Mesenchymal stem cell (in vitro differentiated cells and primary cell): ENCODE measurements at regions not wholly inside any gene's neighbourhood (a gene's known extent, or its start where the extent isn't known, plus 50 kb on each side); places are given as distances from the start of the nearest gene placed in this dataset.

Experiments used
- DNase-seq: peaks from one replicate; pipeline ENCODE4 v3.0.0-alpha.2; 2013
- H2AFZ ChIP-seq: one replicate; pipeline ENCODE4 v1.6.1; 2013; ENCODE audit warnings: low read depth, mild to moderate bottlenecking, control low read depth, inconsistent platforms, low read length, moderate library complexity
- H2AK5ac ChIP-seq: 2 replicates; pipeline ENCODE4 v1.6.1; 2013; ENCODE audit warnings: low read length, moderate library complexity, mild to moderate bottlenecking, inconsistent platforms; ENCODE audit not compliant: severe bottlenecking
- H2BK120ac ChIP-seq: one replicate; pipeline ENCODE4 v1.6.1; 2013; ENCODE audit warnings: low read depth, mild to moderate bottlenecking, inconsistent platforms, low read length, moderate library complexity
- H2BK12ac ChIP-seq, 2 experiments: one replicate each; pipeline ENCODE4 v1.6.1; 2013; ENCODE audit warnings: inconsistent platforms in 2 of 2, low read length in 2 of 2, mild to moderate bottlenecking in 2 of 2, moderate library complexity in 2 of 2, control low read depth in 1 of 2
- H2BK15ac ChIP-seq: one replicate; pipeline ENCODE4 v1.6.1; 2013; ENCODE audit warnings: mild to moderate bottlenecking, low read depth, inconsistent platforms; ENCODE audit not compliant: poor library complexity, severe bottlenecking
- H2BK5ac ChIP-seq: 2 replicates; pipeline ENCODE4 v1.6.1; 2013; ENCODE audit warnings: low read depth, mild to moderate bottlenecking, low read length, control low read depth, inconsistent platforms; ENCODE audit not compliant: poor library complexity, severe bottlenecking
- H3K14ac ChIP-seq, 2 experiments: one replicate each; pipeline ENCODE4 v1.6.1; 2013; ENCODE audit warnings: inconsistent platforms in 2 of 2, low read length in 2 of 2, control low read depth in 1 of 2, mild to moderate bottlenecking in 1 of 2, moderate library complexity in 1 of 2
- H3K18ac ChIP-seq, 2 experiments: one replicate each; pipeline ENCODE4 v1.6.1; 2013; ENCODE audit warnings: inconsistent platforms in 2 of 2, low read length in 2 of 2, control low read depth in 1 of 2, low read depth in 1 of 2, mild to moderate bottlenecking in 1 of 2
- H3K23ac ChIP-seq, 2 experiments: one replicate each; pipeline ENCODE4 v1.6.1; 2013; ENCODE audit warnings: inconsistent platforms in 2 of 2, low read length in 2 of 2, mild to moderate bottlenecking in 2 of 2, moderate library complexity in 2 of 2, control low read depth in 1 of 2
- H3K27ac ChIP-seq: 2 replicates; pipeline ENCODE4 v1.5.1; 2013; ENCODE audit warnings: mild to moderate bottlenecking, moderate library complexity, low read length, control low read depth, inconsistent platforms; ENCODE audit not compliant: poor library complexity, severe bottlenecking
- H3K27me3 ChIP-seq, 2 experiments: 2 replicates each; pipeline versions ENCODE4 v1.6.1 to v1.7.0; 2013; ENCODE audit warnings: low read length in 2 of 2, mild to moderate bottlenecking in 2 of 2, moderate library complexity in 2 of 2, control low read depth in 1 of 2, inconsistent platforms in 1 of 2; ENCODE audit not compliant: control insufficient read depth in 1 of 2, insufficient read depth in 1 of 2
- H3K36me3 ChIP-seq, 2 experiments: 2 replicates each; pipeline versions ENCODE4 v1.6.1 to v1.7.0; 2013; ENCODE audit warnings: low read length in 2 of 2, control low read depth in 1 of 2, inconsistent platforms in 1 of 2, low read depth in 1 of 2, mild to moderate bottlenecking in 1 of 2; ENCODE audit not compliant: insufficient read depth in 2 of 2, control insufficient read depth in 1 of 2
- H3K4ac ChIP-seq, 2 experiments: one replicate each; pipeline ENCODE4 v1.6.1; 2013; ENCODE audit warnings: inconsistent platforms in 2 of 2, low read length in 2 of 2, mild to moderate bottlenecking in 2 of 2, moderate library complexity in 2 of 2, control low read depth in 1 of 2, low read depth in 1 of 2
- H3K4me1 ChIP-seq: 2 replicates; pipeline ENCODE4 v1.6.1; 2013; ENCODE audit warnings: low read depth, low read length, control low read depth; ENCODE audit not compliant: control insufficient read depth, insufficient read depth
- H3K4me2 ChIP-seq: 2 replicates; pipeline ENCODE4 v1.6.1; 2013; ENCODE audit warnings: low read length, mild to moderate bottlenecking, inconsistent platforms; ENCODE audit not compliant: poor library complexity, severe bottlenecking
- H3K4me3 ChIP-seq, 2 experiments: 2 replicates each; pipeline versions ENCODE4 v1.5.1 to v1.7.0; 2013; ENCODE audit warnings: low read length in 2 of 2, mild to moderate bottlenecking in 2 of 2, control low read depth in 1 of 2, low read depth in 1 of 2; ENCODE audit not compliant: insufficient read depth in 1 of 2
- H3K79me1 ChIP-seq: replicated peaks from 2 replicates; pipeline ENCODE4 v1.6.1; 2013; ENCODE audit warnings: mild to moderate bottlenecking, control low read depth, low read length, inconsistent platforms; ENCODE audit not compliant: poor library complexity, severe bottlenecking
- H3K9ac ChIP-seq: 2 replicates; pipeline ENCODE4 v1.7.0; 2013; ENCODE audit warnings: mild to moderate bottlenecking, low read length, moderate library complexity
- H3K9me3 ChIP-seq: 2 replicates; pipeline ENCODE4 v1.7.0; 2013; ENCODE audit warnings: mild to moderate bottlenecking, low read length; ENCODE audit not compliant: control insufficient read depth
- H4K8ac ChIP-seq: one replicate; pipeline ENCODE4 v1.6.1; 2013; ENCODE audit warnings: inconsistent platforms, mild to moderate bottlenecking, low read length, moderate library complexity
- H4K91ac ChIP-seq: one replicate; pipeline ENCODE4 v1.6.1; 2013; ENCODE audit warnings: mild to moderate bottlenecking, low read length, inconsistent platforms
- WGBS: methylation state at CpG from one replicate; pipeline ENCODE4 v1.1.7; 2013; ENCODE audit warnings: mixed read lengths; 5-methylcytosine and 5-hydroxymethylcytosine counted together

- no peak overlapping the region for H3K4me2 ChIP-seq
- H2AFZ ChIP-seq, result no peak overlapping the region
- no peak overlapping the region for H3K27ac ChIP-seq
- no peak overlapping the region for H2BK5ac ChIP-seq
- no peak overlapping the region for H2BK120ac ChIP-seq
- H3K23ac ChIP-seq, result no peak overlapping the region
- WGBS, result over 99% methylated on average over 4 of the region's 4 CpGs
- H3K9me3 ChIP-seq, result no peaks in the 10 kb centered on the region
- no peak for DNase-seq
- H3K9ac ChIP-seq, result no peak overlapping the region
- H3K79me1 ChIP-seq, result no peaks in the 10 kb centered on the region
- H3K36me3 ChIP-seq, result no peaks in the 10 kb centered on the region
- no peak overlapping the region for H2BK15ac ChIP-seq
- peak overlapping the region; percentile 28 for H2AK5ac ChIP-seq
- peak overlapping the region in 1 of 2 experiments; percentile 59 for H2BK12ac ChIP-seq
- peak overlapping the region in 1 of 2 experiments; percentile 35 for H3K18ac ChIP-seq
- H3K4ac ChIP-seq, result peak overlapping the region in 1 of 2 experiments; percentile 27
- H3K27me3 ChIP-seq, result no peaks in the 10 kb centered on the region
- H3K4me3 ChIP-seq, result no peak overlapping the region
- H4K91ac ChIP-seq, result peak overlapping the region; percentile 29
- no peak overlapping the region for H4K8ac ChIP-seq
- H3K4me1 ChIP-seq, result peaks cover 9% of the 10 kb centered on the region
- no peak overlapping the region for H3K14ac ChIP-seq
Observed at GRCh38 chr15:38873158-38873557, 308.5 kb upstream of the RASGRP1 start.

- peaks cover 5% of the 10 kb centered on the region for H3K4me1 ChIP-seq
- no peak overlapping the region for H3K4ac ChIP-seq
- H3K23ac ChIP-seq, result no peak overlapping the region
- no peak overlapping the region for H2BK15ac ChIP-seq
- H3K18ac ChIP-seq, result no peak overlapping the region
- no peak overlapping the region for H3K4me2 ChIP-seq
- no peak for DNase-seq
- no peak overlapping the region for H3K14ac ChIP-seq
- H3K4me3 ChIP-seq, result no peak overlapping the region
- peak overlapping the region in 1 of 2 experiments; percentile 76 for H2BK12ac ChIP-seq
- H3K27me3 ChIP-seq, result no peaks in the 10 kb centered on the region
- H3K79me1 ChIP-seq, result no peaks in the 10 kb centered on the region
- H4K8ac ChIP-seq, result no peak overlapping the region
- H2AK5ac ChIP-seq, result no peak overlapping the region
- no peak overlapping the region for H2BK120ac ChIP-seq
- no peak overlapping the region for H3K27ac ChIP-seq
- H3K9ac ChIP-seq, result no peak overlapping the region
- 98% methylated on average over 5 of the region's 5 CpGs for WGBS
- no peaks in the 10 kb centered on the region for H3K36me3 ChIP-seq
- no peak overlapping the region for H2BK5ac ChIP-seq
- no peak overlapping the region for H2AFZ ChIP-seq
- no peak overlapping the region for H4K91ac ChIP-seq
- H3K9me3 ChIP-seq, result no peaks in the 10 kb centered on the region
Observed at GRCh38 chr15:38874464-38874863, 309.9 kb upstream of the RASGRP1 start.

GRCh38 chr15:38876211-38876610, 311.6 kb upstream of the RASGRP1 start:
- no peak overlapping the region for H4K8ac ChIP-seq
- no peaks in the 10 kb centered on the region for H3K9me3 ChIP-seq
- WGBS, result over 99% methylated on average over 6 of the region's 6 CpGs
- no peak overlapping the region for H2BK15ac ChIP-seq
- H3K4me1 ChIP-seq, result peaks cover 5% of the 10 kb centered on the region
- DNase-seq, result no peak
- H3K9ac ChIP-seq, result no peak overlapping the region
- H3K27ac ChIP-seq, result no peak overlapping the region
- no peak overlapping the region for H3K4me3 ChIP-seq
- no peaks in the 10 kb centered on the region for H3K79me1 ChIP-seq
- no peak overlapping the region for H2BK5ac ChIP-seq
- H3K4ac ChIP-seq, result no peak overlapping the region
- no peak overlapping the region for H3K14ac ChIP-seq
- peak overlapping the region in 1 of 2 experiments; percentile 52 for H3K18ac ChIP-seq
- no peak overlapping the region for H3K4me2 ChIP-seq
- H2AK5ac ChIP-seq, result no peak overlapping the region
- H3K23ac ChIP-seq, result no peak overlapping the region
- H3K36me3 ChIP-seq, result no peaks in the 10 kb centered on the region
- no peaks in the 10 kb centered on the region for H3K27me3 ChIP-seq
- peak overlapping the region in 1 of 2 experiments; percentile 63 for H2BK12ac ChIP-seq
- no peak overlapping the region for H2BK120ac ChIP-seq
- no peak overlapping the region for H2AFZ ChIP-seq
- H4K91ac ChIP-seq, result peak overlapping the region; percentile 9

GRCh38 chr15:38876621-38877020, 312.0 kb upstream of the RASGRP1 start:
- Histone ChIP-seq H2AFZ (no peak overlapping the region), H2BK120ac (no peak overlapping the region), H3K4ac (no peak overlapping the region), H2BK12ac (no peak overlapping the region), H3K18ac (peak overlapping the region in 1 of 2 experiments; percentile 52), H2BK5ac (no peak overlapping the region), H3K4me1 (peaks cover 5% of the 10 kb centered on the region), H3K9me3 (no peaks in the 10 kb centered on the region), H3K4me3 (no peak overlapping the region), H2BK15ac (no peak overlapping the region), H2AK5ac (no peak overlapping the region), H3K27me3 (no peaks in the 10 kb centered on the region), H3K23ac (no peak overlapping the region), H3K79me1 (no peaks in the 10 kb centered on the region), H3K36me3 (no peaks in the 10 kb centered on the region), H3K14ac (no peak overlapping the region), H4K91ac (no peak overlapping the region), H3K9ac (no peak overlapping the region), H3K4me2 (no peak overlapping the region), H4K8ac (no peak overlapping the region), H3K27ac (no peak overlapping the region)
- 70% methylated on average over 3 of the region's 3 CpGs for WGBS
- no peak for DNase-seq
